ENCODE measurements at regions not wholly inside any gene's neighbourhood (a gene's known extent, or its start where the extent isn't known, plus 50 kb on each side); places are given as distances from the start of the nearest gene placed in this dataset.

GRCh38 chr21:15327637-15328265 is 263.0 kb upstream of the NRIP1 start:
- TF ChIP-seq CTCF (conservative IDR thresholded peaks at IDR 0.05), result no peak

GRCh38 chr21:15329191-15329590 is 264.4 kb upstream of the NRIP1 start:
- no peak for TF ChIP-seq CTCF (conservative IDR thresholded peaks at IDR 0.05)
- no peak overlapping the region for H3K27ac ChIP-seq

More at GRCh38 chr21:15327637-15328265, 263.0 kb upstream of the NRIP1 start:
- no peak overlapping the region for H3K27ac ChIP-seq

- no peak for TF ChIP-seq CTCF (conservative IDR thresholded peaks at IDR 0.05)
Measured at GRCh38 chr21:15330872-15331271, 266.1 kb upstream of the NRIP1 start.

GRCh38 chr21:15332572-15332971 is 267.8 kb upstream of the NRIP1 start:
- H3K27ac ChIP-seq, result no peak overlapping the region
- TF ChIP-seq CTCF (conservative IDR thresholded peaks at IDR 0.05), result no peak

More at GRCh38 chr21:15330872-15331271, 266.1 kb upstream of the NRIP1 start:
- no peak overlapping the region for H3K27ac ChIP-seq

GRCh38 chr21:15333136-15333710 is 268.4 kb upstream of the NRIP1 start:
- no peak for TF ChIP-seq CTCF (conservative IDR thresholded peaks at IDR 0.05)
- no peak overlapping the region for H3K27ac ChIP-seq

GRCh38 chr21:15333951-15334350 is 269.2 kb upstream of the NRIP1 start:
- no peak overlapping the region for H3K27ac ChIP-seq
- no peak for TF ChIP-seq CTCF (conservative IDR thresholded peaks at IDR 0.05)

GRCh38 chr21:15343066-15343465 is 278.3 kb upstream of the NRIP1 start:
- H3K27ac ChIP-seq, result no peak overlapping the region
- no peak for TF ChIP-seq CTCF (conservative IDR thresholded peaks at IDR 0.05)

Data from VCaP (cell line).